MCF 10A (cell line): ENCODE measurements at regions not wholly inside any gene's neighbourhood (a gene's known extent, or its start where the extent isn't known, plus 50 kb on each side); places are given as distances from the start of the nearest gene placed in this dataset.
"Not testable (repeated sequence)": the region's sequence is repeated elsewhere in the genome, so short reads cannot be mapped to it uniquely, and the experiment has no call there.

Experiments used
- BruUV-seq: library from RNA; stranded (reverse); fragments of 400-500 nt; replicated peaks from 2 replicates; lab custom pipeline; 2021; lab: Mats Ljungman, UMichigan
- CTCF ChIA-PET: fragments of 300-600 bp; sonication (Branson Sonifier 250); formaldehyde crosslinking; extraction: SDS; loops from one replicate; lab custom pipeline; 2021; ENCODE audit warnings: antibody characterized with exemption, inconsistent platforms; lab: Yijun Ruan, JAX
- POLR2A ChIA-PET: fragments of 300-600, 350-650 bp; sonication (Branson Sonifier 250); formaldehyde crosslinking; extraction: SDS; loops from one replicate; lab custom pipeline; 2020; ENCODE audit warnings: antibody characterized with exemption, inconsistent platforms; lab: Yijun Ruan, JAX
- DNase-seq: peaks from one replicate; pipeline ENCODE4 v3.0.0-alpha.2; 2018; ENCODE audit not compliant: unreplicated experiment
- H3K27ac Mint-ChIP-seq: one replicate; pipeline ENCODE4 v1.8.0; 2022; ENCODE audit warnings: mild to moderate bottlenecking, low read depth, mixed read lengths; ENCODE audit not compliant: unreplicated experiment
- H3K27me3 Mint-ChIP-seq: one replicate; pipeline ENCODE4 v1.8.0; 2022; ENCODE audit warnings: mixed read lengths; ENCODE audit not compliant: insufficient read depth, unreplicated experiment
- H3K36me3 Mint-ChIP-seq: one replicate; pipeline ENCODE4 v1.8.0; 2022; ENCODE audit warnings: mild to moderate bottlenecking, moderate library complexity, mixed read lengths; ENCODE audit not compliant: insufficient read depth, unreplicated experiment
- H3K4me1 Mint-ChIP-seq: one replicate; pipeline ENCODE4 v1.8.0; 2022; ENCODE audit warnings: mixed read lengths; ENCODE audit not compliant: insufficient read depth, unreplicated experiment
- H3K4me3 Mint-ChIP-seq: one replicate; pipeline ENCODE4 v1.8.0; 2022; ENCODE audit warnings: mild to moderate bottlenecking, moderate library complexity, mixed read lengths; ENCODE audit not compliant: unreplicated experiment
- H3K9me3 Mint-ChIP-seq: one replicate; pipeline ENCODE4 v1.8.0; 2022; ENCODE audit warnings: mixed read lengths; ENCODE audit not compliant: unreplicated experiment
- intact Hi-C: fragments of 100-400 bp; cut with micrococcal nuclease; formaldehyde crosslinking; loops from 2 replicates; pipeline ENCODE4 v1.14.1; 2022
- TF ChIP-seq, protein P1 (sequence below): fragments of 200-600 bp; IDR thresholded peaks from one replicate; pipeline ENCODE4 v1.8.0; 2022; ENCODE audit warnings: antibody characterized with exemption, mild to moderate bottlenecking; ENCODE audit not compliant: unreplicated experiment

DNA sequence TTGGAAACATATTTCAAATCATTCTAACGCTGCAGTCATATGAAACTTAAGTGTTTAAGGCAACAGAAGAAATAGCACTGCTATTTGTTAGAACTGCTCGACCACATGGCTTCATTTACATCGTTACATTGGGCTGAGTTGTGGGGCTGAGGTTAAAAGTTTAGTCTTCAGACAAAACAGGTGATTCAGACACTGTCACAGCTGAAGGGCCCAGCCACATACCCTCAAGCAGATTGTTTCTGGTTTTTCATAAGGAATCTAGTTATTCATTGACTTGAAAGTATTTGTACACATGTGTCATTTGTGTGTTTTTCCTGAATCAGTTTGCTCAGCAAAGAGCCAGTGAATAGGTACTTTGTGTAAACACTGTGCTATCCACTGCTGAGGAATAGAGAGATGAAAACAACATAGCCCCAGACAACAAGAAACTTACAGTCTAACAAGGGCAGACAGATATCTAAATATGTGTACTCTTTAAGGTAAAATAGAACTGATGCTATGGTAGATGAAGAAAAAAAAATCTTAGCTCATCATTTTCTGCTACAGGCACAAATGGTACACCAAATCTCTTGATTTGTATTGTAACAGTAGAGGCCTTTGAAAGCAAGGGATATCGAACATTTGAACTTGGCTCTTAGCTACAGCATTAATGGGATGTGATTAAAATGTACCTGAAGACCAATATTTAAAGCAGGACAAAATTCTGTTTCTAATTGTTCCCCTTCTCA is 357.6 kb upstream of the RPS23 start:
- intact Hi-C loops, result no loop called here
- H3K36me3 Mint-ChIP-seq, result no peaks in the 10 kb centered on the region
- no peaks in the 10 kb centered on the region for H3K9me3 Mint-ChIP-seq
- POLR2A ChIA-PET, result interaction anchor here (0.9 kb wide), 1 partner anchor 441 kb away, joined by 3 read pairs; the partner anchor contains the start of genes TMEM167A and XRCC4
- no peak overlapping the region for H3K27ac Mint-ChIP-seq
- BruUV-seq, result no TSS peak
- TF ChIP-seq, protein P1, sequence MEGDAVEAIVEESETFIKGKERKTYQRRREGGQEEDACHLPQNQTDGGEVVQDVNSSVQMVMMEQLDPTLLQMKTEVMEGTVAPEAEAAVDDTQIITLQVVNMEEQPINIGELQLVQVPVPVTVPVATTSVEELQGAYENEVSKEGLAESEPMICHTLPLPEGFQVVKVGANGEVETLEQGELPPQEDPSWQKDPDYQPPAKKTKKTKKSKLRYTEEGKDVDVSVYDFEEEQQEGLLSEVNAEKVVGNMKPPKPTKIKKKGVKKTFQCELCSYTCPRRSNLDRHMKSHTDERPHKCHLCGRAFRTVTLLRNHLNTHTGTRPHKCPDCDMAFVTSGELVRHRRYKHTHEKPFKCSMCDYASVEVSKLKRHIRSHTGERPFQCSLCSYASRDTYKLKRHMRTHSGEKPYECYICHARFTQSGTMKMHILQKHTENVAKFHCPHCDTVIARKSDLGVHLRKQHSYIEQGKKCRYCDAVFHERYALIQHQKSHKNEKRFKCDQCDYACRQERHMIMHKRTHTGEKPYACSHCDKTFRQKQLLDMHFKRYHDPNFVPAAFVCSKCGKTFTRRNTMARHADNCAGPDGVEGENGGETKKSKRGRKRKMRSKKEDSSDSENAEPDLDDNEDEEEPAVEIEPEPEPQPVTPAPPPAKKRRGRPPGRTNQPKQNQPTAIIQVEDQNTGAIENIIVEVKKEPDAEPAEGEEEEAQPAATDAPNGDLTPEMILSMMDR, result no peak
- DNase-seq, result peak; percentile 8
- no peak overlapping the region for H3K4me3 Mint-ChIP-seq
- no peaks in the 10 kb centered on the region for H3K27me3 Mint-ChIP-seq
- peaks cover 6% of the 10 kb centered on the region for H3K4me1 Mint-ChIP-seq
- CTCF ChIA-PET, result interaction anchor here (0.6 to 1.3 kb wide), 2 partner anchors 285 to 441 kb away, joined by 4 to 5 read pairs; no protein-coding TSS in a partner anchor

DNA sequence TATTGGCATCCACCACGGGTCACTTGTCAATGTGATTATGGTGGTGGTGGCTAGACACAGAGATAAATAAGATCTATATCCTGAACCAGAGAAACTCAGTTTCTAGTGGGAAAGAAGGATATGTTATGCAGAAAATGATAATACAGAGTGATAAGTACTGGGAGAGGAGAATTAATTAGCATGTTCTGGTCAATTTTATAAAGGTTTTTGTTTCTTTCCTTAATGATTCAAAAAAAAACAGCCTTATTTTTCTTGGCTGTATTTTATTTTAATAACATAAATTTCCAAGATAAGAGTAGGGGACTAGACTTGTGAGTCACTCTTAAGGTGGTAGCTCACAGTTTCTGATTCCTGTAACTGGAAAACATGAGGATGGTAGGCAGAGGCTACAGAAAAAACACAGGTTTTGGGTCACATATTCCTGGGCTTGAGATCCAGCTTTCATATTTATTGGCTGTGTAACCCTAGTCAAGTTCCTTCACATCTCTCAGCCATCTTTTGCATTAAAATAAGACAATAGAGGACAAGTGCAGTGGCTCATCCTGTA is 350.3 kb upstream of the RPS23 start:
- H3K27me3 Mint-ChIP-seq, result no peaks in the 10 kb centered on the region
- H3K36me3 Mint-ChIP-seq, result no peaks in the 10 kb centered on the region
- no peak overlapping the region for H3K4me3 Mint-ChIP-seq
- ChIA-PET POLR2A (no interaction called here), CTCF (interaction anchor here (0.7 kb wide), 2 partner anchors 13 to 815 kb away, joined by 3 to 4 read pairs; no protein-coding TSS in a partner anchor)
- no peak overlapping the region for H3K27ac Mint-ChIP-seq
- peaks cover 11% of the 10 kb centered on the region for H3K4me1 Mint-ChIP-seq
- no peaks in the 10 kb centered on the region for H3K9me3 Mint-ChIP-seq
- intact Hi-C loops, result no loop called here
- TF ChIP-seq, protein P1, result no peak
- BruUV-seq, result no TSS peak
- DNase-seq, result no peak

GRCh38 chr5:82626905-82627591 is 348.9 kb upstream of the RPS23 start:
- H3K27me3 Mint-ChIP-seq, H3K4me3 Mint-ChIP-seq, DNase-seq, H3K27ac Mint-ChIP-seq, POLR2A ChIA-PET, BruUV-seq, intact Hi-C loops, H3K9me3 Mint-ChIP-seq, H3K4me1 Mint-ChIP-seq, H3K36me3 Mint-ChIP-seq: not testable (repeated sequence)
- CTCF ChIA-PET, result interaction anchor here (0.8 kb wide), 1 partner anchor 34 kb away, joined by 3 read pairs; no protein-coding TSS in a partner anchor

DNA sequence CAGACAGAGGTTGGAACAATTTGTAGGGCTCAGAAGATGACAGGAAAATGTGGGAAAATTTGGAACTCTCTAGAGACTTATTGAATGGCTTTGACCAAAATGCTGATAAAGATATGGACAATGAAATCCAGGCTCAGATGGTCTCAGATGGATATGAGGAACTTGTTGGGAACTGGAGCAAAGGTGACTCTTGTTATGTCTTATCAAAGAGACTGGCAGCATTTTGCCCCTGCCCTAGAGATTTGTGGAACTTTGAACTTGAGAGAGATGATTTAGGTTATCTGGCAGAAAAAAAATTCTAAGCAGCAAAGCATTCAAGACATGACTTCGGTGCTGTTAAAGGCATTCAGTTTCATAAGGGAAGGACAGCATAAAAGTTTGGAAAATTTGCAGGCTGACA is 347.9 kb upstream of the RPS23 start:
- H3K27ac Mint-ChIP-seq, H3K4me1 Mint-ChIP-seq, H3K27me3 Mint-ChIP-seq, intact Hi-C loops, CTCF ChIA-PET, DNase-seq, H3K4me3 Mint-ChIP-seq, H3K36me3 Mint-ChIP-seq, H3K9me3 Mint-ChIP-seq, POLR2A ChIA-PET, BruUV-seq: not testable (repeated sequence)
